Fibroblast of pulmonary artery (primary cell): ENCODE measurements at regions not wholly inside any gene's neighbourhood (a gene's known extent, or its start where the extent isn't known, plus 50 kb on each side); places are given as distances from the start of the nearest gene placed in this dataset.

Experiments
- DNase-seq: peaks from one replicate; pipeline ENCODE4 v3.0.0-alpha.2; 2010; ENCODE audit warnings: low read depth
- H3K4me3 ChIP-seq: replicated peaks from 2 replicates; pipeline ENCODE4 v1.5.1; 2011; ENCODE audit warnings: low read depth, mild to moderate bottlenecking, control low read depth, low read length, moderate library complexity
- TF ChIP-seq, protein P1 (sequence below): IDR thresholded peaks from 2 replicates; pipeline ENCODE4 v1.5.1; 2011; ENCODE audit warnings: mild to moderate bottlenecking, control low read depth, low read length, inconsistent platforms; ENCODE audit errors: missing control alignments

DNA sequence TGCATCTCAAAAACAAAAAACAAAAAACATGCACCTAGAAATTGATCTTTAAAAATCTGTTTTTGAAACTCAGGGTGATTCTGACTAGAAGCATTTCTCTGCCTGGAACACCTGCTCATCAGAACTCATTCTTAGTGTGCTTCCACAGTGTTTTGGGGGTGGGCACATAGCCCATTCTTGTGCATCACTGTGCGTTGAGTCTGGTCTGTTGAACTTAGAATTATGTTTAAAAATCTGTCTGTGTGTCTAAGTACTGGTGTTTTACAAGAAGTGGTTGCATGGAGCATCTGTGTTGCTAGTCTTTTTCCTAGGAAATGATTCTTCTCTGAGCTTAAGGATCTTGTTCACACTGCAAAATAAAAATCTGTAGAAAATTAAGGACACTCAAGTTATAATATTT, 264.5 kb downstream of the SOX4 start:
- TF ChIP-seq, protein P1, sequence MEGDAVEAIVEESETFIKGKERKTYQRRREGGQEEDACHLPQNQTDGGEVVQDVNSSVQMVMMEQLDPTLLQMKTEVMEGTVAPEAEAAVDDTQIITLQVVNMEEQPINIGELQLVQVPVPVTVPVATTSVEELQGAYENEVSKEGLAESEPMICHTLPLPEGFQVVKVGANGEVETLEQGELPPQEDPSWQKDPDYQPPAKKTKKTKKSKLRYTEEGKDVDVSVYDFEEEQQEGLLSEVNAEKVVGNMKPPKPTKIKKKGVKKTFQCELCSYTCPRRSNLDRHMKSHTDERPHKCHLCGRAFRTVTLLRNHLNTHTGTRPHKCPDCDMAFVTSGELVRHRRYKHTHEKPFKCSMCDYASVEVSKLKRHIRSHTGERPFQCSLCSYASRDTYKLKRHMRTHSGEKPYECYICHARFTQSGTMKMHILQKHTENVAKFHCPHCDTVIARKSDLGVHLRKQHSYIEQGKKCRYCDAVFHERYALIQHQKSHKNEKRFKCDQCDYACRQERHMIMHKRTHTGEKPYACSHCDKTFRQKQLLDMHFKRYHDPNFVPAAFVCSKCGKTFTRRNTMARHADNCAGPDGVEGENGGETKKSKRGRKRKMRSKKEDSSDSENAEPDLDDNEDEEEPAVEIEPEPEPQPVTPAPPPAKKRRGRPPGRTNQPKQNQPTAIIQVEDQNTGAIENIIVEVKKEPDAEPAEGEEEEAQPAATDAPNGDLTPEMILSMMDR: no peak

DNA sequence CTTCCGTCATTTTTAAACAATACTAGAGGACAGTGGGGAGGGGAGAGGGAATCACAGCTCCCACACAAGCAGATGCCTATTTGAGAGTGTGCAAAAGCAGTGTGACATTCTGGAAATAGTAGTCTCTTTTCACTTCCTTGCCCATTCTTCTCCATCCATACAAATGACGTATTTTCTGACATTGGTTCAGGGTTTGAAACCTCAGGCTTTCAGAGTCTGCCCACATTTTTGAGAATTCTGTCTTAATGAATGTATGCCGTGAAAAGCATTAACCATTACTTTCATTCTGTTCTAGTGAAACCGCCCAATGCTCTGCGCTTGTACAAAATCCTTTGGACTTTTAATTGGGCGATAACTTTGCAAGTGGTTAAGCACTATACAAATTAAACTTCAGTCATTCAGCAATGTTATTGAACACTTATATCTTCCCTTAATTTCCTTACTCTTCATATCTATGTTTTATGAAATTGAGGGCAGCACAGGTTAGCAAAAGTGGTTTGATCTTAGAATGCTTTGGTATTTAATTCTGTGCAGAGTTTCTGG, 265.7 kb downstream of the SOX4 start:
- H3K4me3 ChIP-seq: no peak overlapping the region
- TF ChIP-seq, protein P1: no peak
- DNase-seq: no peak

More for the DNA sequence above, 264.5 kb downstream of the SOX4 start:
- DNase-seq: no peak
- no peak overlapping the region for H3K4me3 ChIP-seq

DNA sequence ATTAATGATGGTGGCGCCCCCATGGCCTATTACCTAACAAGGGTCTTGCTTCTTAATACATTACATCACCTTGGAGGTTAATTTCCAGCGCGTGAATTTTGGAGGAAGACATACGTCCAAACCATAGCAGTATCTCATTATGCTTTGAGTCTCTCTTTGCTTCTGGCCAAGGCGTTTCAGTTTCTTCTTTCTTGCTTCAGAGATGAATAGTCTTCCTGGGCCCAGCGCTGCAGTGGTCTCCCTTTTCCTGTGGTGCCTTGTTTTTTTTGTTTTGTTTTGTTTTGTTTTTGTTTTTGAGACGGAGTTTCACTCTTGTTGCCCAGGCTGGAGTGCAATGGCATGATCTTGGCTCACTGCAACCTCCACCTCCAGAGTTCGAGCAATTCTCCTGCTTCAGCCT, 268.4 kb downstream of the SOX4 start:
- TF ChIP-seq, protein P1: no peak
- H3K4me3 ChIP-seq: no peak overlapping the region
- DNase-seq: no peak

DNA sequence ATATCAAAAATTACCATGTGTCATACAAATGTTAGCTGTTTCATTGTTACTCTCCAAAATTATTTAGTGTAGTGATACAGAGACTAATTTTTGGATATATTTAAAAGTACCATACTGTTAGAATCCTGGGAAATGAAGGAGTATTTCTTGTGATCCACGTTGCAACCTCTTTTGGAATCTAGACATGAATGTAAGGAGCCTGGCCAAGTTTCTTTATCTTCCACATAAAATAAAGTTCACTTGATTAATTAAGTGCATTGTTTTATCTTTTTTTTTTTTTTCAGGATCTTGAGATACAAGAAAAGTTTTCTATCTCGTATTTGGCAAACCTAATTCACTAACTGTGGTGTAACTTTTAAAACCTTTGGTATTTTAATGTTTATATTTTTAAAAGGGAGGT, 270.7 kb downstream of the SOX4 start:
- TF ChIP-seq, protein P1: no peak
- DNase-seq: no peak
- no peak overlapping the region for H3K4me3 ChIP-seq

DNA sequence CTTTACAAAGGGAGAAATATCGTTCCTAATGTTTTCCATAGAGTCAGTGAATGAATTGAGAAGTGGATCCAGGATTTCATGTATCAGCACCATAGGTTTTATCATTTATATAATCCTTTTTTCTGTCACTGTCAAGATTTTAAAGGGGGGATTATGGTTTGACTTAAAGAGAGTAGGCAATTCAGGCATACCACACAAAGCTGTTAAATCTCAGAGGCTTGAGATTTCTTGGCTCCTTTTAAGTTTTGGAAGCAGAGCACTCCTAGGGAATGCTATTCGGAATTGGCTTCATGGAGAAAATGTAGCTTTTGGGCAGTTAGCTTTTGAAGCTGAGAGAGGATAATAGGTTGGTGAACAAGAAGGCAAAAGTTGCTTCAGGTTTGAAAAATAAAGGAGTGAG, 274.7 kb downstream of the SOX4 start:
- no peak for DNase-seq
- TF ChIP-seq, protein P1: no peak
- no peak overlapping the region for H3K4me3 ChIP-seq

DNA sequence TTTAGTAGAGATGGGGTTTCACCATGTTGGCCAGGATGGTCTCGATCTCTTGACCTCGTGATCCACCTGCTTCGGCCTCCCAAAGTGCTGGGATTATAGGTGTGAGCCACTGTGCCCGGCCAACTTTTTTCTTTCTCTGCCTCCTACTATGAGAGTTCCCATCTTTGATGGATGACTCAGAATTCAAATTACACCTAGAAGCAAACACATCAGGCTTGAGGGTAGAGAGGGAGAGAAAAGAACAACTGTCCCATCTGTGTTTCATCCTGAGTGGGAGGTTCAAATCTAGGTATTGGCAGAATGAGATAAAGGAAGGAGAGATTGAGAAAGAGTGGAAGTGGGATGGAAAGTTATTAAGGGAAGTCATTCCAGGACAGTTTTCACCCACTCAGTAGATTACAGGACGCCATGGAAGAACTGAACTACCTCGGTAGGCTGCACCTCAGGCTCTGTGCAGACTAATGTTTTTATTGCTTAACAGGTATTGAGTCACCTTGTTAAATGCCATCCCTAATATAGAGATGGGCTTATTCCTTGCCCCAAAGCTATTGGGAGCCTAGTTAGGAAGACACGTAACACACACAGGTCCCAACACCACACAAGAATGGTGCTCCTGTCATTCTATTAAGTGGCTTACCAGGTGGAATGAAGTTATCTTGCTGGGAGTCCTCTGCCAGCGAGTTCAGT, 275.7 kb downstream of the SOX4 start:
- TF ChIP-seq, protein P1: no peak
- DNase-seq: no peak
- no peak overlapping the region for H3K4me3 ChIP-seq
